NCI-H1436 (cell line): ENCODE measurements at regions not wholly inside any gene's neighbourhood (a gene's known extent, or its start where the extent isn't known, plus 50 kb on each side); places are given as distances from the start of the nearest gene placed in this dataset.

Source experiments
- DNase-seq: peaks from one replicate; lab custom pipeline; 2025; lab: John Stamatoyannopoulos, UW

DNA sequence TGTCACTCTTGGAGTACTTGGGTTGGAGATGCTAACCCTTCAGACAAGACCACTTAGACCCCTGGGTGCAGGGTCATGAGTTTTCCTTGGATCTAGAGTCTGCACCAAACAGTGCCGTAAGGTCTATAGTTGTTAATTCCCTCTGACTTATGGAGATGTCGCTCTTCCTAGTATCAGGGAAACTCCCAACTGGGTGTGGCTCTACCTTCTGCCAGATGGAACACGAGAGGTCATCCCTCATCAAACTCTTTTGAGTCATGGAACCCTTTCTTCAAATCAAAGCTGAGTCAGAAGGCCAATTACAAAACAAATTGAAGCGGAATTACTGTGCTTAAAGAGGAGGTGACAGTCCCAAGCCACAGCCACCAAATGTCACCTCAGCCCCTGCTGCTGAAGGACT, 514.9 kb upstream of the PROK2 start:
- DNase-seq = no peak

DNA sequence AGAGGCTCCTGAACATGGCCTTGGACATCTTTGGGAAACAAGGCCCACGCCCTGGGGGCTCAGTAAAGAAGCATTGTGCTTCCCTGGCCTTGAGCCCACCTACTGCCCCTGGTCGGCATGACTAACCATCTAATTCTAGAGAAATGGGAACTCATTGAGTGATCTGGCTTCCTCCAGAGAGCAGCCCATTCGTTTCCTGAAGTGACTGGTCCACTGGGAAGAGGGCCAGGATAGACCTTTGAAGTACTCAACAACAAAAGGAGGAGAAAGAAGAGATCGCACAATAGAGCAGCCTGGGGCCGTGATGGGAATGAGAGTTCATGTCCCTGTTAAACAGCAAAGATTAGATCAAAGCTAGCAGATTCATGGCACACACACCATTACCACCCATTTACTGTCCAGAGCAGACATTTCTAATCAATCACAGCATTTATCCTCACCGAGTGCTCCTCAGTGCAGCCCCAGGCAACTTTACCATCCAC, 514.4 kb upstream of the PROK2 start:
- no peak for DNase-seq

- DNase-seq = no peak
Observed at GRCh38 chr3:72298201-72299152, 513.5 kb upstream of the PROK2 start.

DNA sequence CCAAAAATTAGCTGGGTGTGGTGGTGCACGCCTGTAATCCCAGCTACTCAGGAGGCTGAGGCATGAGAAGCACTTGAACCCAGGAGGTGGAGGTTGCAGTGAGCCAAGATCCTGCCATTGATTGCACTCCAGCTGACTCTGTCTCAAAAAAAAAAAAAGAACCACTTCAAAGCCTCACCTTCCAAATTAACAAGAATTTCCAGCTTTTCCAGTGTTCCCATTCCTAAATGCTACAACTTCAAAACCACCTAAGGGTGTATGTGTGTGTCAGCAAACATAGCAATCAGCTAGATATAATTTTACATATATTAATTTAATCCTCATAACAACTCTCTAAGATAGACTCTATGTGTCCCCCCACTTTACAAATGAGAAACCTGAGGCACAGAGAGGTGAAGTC, 512.5 kb upstream of the PROK2 start:
- DNase-seq = no peak

DNA sequence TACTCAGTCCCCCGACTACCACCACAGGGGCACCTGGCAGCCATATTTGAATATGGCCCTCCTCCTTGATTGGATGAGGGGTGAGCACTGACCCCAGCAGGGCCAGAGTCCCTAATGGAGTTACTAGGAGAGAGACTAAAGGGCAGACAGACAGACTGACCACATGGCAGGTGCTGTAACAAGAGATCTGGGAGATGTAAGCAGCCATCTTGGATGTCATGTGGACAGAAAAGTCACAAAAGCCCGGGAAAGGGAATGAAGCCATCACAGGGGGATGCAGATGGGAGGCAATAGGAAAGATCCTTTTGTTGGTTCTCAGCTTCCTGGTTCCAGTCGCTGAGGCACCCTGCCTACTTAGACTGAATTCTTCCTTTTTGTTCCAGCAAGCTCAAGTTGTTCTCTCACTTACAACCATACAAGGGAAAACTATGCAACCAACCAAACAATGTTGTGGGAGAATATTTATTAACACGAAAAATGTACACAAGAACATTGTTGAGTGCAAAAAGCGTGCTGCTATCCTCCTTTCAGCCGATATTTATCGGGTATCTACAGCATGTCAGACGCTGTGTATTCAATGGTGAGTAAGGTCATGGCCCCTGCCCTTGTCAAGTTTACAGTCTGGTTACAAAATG, 511.6 kb upstream of the PROK2 start:
- no peak for DNase-seq

DNA sequence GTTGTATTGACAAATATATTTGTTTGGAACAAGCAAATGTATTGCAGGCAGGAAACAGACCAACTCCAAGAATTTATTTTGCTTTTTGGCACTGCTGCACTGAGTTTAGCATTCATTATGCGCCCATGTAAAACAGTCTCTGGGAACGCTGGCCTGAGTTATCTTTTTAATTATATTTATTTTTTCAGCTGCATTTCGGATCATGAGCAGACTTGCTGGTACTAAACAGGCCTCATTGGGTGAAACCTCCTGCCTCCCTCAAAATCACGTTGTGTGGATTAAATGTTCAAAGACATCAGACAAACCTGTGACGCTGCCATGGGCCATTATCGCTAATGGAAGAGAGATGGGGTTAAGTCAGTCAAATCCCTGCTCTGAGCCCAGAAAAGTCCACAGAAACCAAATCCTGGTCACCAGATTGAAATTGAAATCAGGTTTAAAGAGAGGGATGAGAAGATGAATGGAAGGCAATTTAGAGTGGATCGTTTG, 511.1 kb upstream of the PROK2 start:
- no peak for DNase-seq

- DNase-seq = no peak
Observed at GRCh38 chr3:72295276-72295961, 510.5 kb upstream of the PROK2 start.

DNA sequence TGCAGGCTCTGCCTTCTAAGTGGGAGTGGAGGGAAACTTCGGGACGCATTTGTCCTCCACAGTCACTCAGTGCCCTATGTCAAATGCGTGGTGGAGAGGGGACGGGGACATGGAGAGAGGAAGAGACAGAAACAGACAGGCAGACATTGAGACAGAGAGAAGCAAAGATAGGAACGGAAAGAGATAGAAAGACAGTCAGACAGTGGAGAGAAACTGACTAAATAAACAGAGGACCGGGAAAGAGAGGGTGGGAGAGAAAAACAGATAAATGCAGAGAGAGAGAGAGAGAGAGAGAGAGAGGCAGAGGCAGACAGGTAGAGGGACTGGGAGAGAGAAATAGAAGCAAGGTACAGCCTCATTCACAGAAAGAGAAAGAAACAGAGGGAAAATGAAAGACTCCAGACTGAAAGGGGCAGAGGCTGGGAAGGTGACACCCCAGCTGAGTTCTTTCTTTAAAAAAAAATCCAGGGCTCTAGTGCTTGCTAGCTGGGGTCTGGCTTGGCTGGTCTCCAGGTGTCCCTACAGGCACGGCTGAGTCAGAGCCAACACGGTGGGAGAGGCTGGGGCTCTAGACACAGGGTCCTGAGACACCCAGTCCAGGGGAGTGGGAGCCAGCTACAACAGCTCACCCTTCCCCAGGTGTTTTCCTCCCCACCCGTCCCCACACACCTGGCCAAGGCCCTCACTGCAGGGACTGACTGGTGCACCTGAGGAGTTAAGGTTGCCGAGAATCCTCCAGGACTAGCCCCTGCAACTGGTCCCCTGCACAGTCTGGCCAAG, 506.1 kb upstream of the PROK2 start:
- DNase-seq = no peak

DNA sequence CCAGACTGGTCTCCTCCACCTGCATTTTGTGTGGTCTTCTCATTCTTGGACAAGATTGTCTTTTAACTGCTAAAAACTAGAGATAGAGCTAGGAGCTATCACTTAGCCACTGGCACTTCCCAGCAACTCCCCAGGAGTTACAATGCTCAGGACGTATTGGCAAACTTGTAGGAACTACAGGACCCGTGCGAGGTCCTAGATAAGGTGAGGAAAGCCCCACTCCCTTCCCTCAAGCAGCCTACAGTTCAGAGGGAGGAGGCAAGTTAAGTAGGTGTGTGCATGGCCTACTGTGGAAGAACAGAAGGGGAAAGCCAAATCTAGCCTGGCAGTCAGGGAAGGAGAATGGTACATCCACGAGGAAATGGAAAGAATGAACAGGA, 504.7 kb upstream of the PROK2 start:
- no peak for DNase-seq

- no peak for DNase-seq
Observed at GRCh38 chr3:72288955-72289691, 504.2 kb upstream of the PROK2 start.

GRCh38 chr3:72287956-72288355, 503.0 kb upstream of the PROK2 start:
- DNase-seq = no peak

DNA sequence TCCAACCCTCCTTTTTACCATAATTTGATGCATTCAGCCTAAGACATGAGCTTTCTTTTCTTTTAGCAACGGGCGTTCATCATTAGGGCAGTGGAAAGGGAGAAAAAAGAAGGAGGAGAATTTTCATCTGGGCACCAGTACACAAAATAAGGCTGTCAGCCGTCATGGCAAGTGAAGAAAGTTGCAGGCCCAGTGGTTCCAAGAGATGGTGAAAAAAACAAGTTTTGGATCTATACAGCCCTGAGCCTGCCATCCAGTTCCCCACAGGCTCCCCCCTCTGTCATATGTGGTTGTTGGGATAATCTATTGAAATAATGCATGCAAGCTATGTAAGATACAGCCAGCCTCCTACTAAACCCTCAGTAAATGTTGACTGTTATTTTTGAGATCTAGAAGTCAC, 500.6 kb upstream of the PROK2 start:
- DNase-seq = no peak

GRCh38 chr3:72284471-72284870, 499.5 kb upstream of the PROK2 start:
- no peak for DNase-seq

GRCh38 chr3:72282918-72283317, 498.0 kb upstream of the PROK2 start:
- DNase-seq = no peak

GRCh38 chr3:72281551-72281950, 496.6 kb upstream of the PROK2 start:
- DNase-seq = no peak

DNA sequence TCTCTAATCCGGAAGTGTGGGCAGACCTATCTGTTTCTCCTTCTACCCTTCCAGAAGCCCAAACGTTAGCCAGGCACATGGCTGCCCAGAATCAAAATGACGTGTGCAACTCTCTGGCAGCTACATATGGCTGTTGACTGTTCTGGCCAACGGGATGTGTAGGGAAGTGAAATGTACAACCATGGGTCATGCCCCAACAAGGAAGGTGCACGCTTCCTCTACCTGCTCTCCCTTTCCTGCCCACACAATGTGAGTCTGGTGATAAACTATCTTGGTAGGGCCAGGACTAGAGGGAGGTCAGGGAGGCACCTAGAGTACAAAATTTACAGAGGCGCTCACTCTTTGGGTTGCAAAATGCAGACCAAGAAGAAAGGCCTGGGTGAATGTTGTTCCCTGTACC, 495.9 kb upstream of the PROK2 start:
- no peak for DNase-seq

DNA sequence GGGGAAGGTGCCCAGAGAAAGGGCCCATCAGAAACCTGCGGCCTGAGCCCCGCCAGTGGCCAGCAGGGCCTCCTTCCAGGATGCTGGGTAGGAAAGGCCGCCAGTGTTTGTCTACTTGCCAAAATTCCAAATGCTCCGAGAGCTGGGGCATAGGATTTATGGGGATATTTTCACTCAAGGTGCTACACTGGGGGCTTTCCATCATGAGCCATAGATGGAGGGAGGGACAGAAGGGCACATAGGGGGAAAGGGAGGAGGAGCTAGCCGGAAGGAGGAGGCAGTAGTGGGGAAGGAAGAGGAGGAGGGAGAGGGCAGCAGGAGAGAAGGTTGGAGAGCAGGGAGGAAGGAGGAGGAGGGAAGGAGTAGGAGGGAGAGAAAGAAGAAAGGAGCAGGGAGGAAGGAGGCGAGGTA, 494.7 kb upstream of the PROK2 start:
- no peak for DNase-seq

- no peak for DNase-seq
Observed at GRCh38 chr3:72279068-72279604, 494.2 kb upstream of the PROK2 start.

DNA sequence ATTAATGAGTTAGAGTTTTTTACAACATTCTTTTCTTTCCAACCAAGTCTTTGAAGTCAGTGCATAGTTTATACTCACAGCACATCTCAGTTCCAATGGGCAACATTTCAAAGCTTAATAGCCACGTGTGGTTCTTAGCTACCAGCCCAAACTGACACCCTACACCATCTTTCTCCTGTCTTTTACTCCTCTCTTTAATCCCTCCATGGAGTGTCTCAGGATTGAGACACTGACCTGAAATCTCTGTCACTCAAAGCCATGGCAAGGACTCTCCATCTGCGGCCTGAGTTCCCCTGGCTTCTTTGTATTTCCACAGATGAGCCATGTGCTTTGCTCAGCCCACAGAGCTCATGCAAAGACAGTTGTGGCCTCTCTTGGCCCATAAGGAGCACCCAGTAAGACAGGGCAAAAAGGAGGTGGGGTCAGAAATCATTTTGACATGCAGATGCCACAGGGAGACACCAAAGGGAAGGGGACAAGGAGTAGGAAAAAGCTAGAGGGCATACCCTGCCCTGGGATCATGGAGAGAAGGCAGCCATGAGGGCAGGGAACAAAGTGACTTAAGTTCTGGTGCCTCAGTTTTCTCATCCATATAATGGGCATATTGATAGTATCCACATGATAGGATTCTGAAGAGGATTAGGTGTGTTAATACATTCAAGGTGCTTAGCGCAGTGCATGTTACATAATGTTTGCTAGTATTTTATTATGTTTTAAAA, 493.6 kb upstream of the PROK2 start:
- DNase-seq = no peak

GRCh38 chr3:72277710-72278109, 492.8 kb upstream of the PROK2 start:
- DNase-seq = no peak
